ENCODE measurements at regions not wholly inside any gene's neighbourhood (a gene's known extent, or its start where the extent isn't known, plus 50 kb on each side); places are given as distances from the start of the nearest gene placed in this dataset.

DNA sequence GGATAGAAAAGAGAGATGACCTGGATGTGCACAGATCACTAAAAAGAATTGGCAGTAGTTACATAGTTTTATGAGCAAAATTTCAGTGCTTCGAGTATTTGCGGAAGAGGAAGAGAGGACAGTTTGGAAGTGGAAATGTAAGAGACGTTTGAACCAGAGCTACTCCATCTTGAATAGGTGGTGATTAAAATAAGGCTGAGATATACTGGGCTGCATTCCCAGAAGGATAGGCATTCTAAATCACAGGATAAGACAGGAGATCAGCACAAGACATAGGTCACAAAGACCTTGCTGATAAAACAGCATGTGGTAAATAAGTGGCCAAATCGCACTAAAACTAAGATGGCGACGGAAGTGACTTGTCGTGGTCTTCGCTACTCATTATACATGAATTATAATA lies 453.3 kb downstream of the COL11A1 start:
- Histone ChIP-seq H3K79me2 (ENCODE audit: low read length) (no peaks in the 10 kb centered on the region), H3K36me3 (replicated peaks; ENCODE audit: insufficient read depth, low read length) (no peaks in the 10 kb centered on the region), H3K9ac (ENCODE audit: low read length) (no peak overlapping the region), H3K4me3 (ENCODE audit: low read length) (no peak overlapping the region), H3K4me2 (ENCODE audit: low read depth, low read length) (no peak overlapping the region), H3K4me1 (ENCODE audit: low read length) (no peaks in the 10 kb centered on the region), H3K27me3 (replicated peaks; ENCODE audit: insufficient read depth, low read length) (no peaks in the 10 kb centered on the region), H2AFZ (ENCODE audit: low read length) (no peak overlapping the region), H3K9me2 (replicated peaks; ENCODE audit: insufficient read depth, low read length) (no peaks in the 10 kb centered on the region), H3F3A (ENCODE audit: insufficient read depth, low read length) (no peaks in the 10 kb centered on the region), H4K20me1 (ENCODE audit: insufficient read depth, low read length) (no peaks in the 10 kb centered on the region), H3K27ac (ENCODE audit: low read length) (no peak overlapping the region), H3K9me3 (replicated peaks; ENCODE audit: insufficient read depth, low read length) (no peaks in the 10 kb centered on the region)
- DNase-seq: no peak
- TF ChIP-seq, protein P1, sequence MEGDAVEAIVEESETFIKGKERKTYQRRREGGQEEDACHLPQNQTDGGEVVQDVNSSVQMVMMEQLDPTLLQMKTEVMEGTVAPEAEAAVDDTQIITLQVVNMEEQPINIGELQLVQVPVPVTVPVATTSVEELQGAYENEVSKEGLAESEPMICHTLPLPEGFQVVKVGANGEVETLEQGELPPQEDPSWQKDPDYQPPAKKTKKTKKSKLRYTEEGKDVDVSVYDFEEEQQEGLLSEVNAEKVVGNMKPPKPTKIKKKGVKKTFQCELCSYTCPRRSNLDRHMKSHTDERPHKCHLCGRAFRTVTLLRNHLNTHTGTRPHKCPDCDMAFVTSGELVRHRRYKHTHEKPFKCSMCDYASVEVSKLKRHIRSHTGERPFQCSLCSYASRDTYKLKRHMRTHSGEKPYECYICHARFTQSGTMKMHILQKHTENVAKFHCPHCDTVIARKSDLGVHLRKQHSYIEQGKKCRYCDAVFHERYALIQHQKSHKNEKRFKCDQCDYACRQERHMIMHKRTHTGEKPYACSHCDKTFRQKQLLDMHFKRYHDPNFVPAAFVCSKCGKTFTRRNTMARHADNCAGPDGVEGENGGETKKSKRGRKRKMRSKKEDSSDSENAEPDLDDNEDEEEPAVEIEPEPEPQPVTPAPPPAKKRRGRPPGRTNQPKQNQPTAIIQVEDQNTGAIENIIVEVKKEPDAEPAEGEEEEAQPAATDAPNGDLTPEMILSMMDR (IDR thresholded peaks at IDR 0.05; ENCODE audit: low read length): no peak
- TF ChIP-seq EZH2 (optimal IDR thresholded peaks at IDR 0.05; ENCODE audit: low read depth, low read length) (no peak), EZH2phosphoT487 (IDR thresholded peaks at IDR 0.05; ENCODE audit: low read length) (no peak)

DNA sequence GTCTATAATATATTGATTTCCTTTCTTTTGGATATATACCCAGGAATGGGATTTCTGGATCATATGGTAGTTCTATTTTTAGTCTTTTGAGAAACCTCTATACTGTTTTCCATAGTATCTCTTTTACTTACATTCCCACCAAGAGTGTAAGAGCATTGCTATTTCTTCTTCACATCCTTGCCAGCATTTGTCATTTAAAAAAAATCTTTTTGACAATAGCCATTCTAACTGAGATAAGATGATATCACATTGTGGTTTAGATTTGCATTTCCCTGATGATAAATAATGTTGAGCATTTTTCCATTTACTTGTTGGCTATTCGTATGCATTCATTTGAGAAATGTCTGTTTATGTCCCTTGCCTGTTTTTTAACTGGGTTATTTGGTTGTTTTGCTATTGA lies 467.4 kb downstream of the COL11A1 start:
- Histone ChIP-seq H3K4me1 (ENCODE audit: low read length) (no peaks in the 10 kb centered on the region), H3K4me2 (ENCODE audit: low read depth, low read length) (no peak overlapping the region), H3K27me3 (replicated peaks; ENCODE audit: insufficient read depth, low read length) (no peaks in the 10 kb centered on the region), H3F3A (ENCODE audit: insufficient read depth, low read length) (no peaks in the 10 kb centered on the region), H3K79me2 (ENCODE audit: low read length) (no peaks in the 10 kb centered on the region), H3K36me3 (replicated peaks; ENCODE audit: insufficient read depth, low read length) (no peaks in the 10 kb centered on the region), H2AFZ (ENCODE audit: low read length) (no peak overlapping the region), H3K9me2 (replicated peaks; ENCODE audit: insufficient read depth, low read length) (no peaks in the 10 kb centered on the region), H4K20me1 (ENCODE audit: insufficient read depth, low read length) (no peaks in the 10 kb centered on the region), H3K9ac (ENCODE audit: low read length) (no peak overlapping the region), H3K4me3 (ENCODE audit: low read length) (no peak overlapping the region), H3K9me3 (replicated peaks; ENCODE audit: insufficient read depth, low read length) (no peaks in the 10 kb centered on the region), H3K27ac (ENCODE audit: low read length) (no peak overlapping the region)
- no peak for DNase-seq
- TF ChIP-seq EZH2 (optimal IDR thresholded peaks at IDR 0.05; ENCODE audit: low read depth, low read length) (no peak), EZH2phosphoT487 (IDR thresholded peaks at IDR 0.05; ENCODE audit: low read length) (no peak)
- TF ChIP-seq, protein P1 (IDR thresholded peaks at IDR 0.05; ENCODE audit: low read length): no peak

DNA sequence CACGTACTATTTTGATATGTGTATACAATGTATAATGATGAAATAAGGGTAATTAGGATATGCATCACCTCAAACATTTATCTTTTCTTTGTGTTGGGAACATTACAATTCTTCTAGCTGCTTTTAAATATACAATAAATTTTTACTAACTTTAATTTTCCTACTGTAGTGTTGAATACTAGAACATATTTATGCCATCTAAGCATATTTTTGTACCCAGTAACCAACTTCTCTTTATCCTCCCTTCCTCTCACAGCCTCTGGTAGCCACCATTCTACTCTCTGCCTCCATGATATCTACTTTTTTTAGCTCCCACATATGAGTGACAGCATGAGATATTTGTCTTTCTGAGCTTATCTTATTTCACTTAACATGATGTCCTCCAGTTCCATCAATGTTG lies 468.0 kb downstream of the COL11A1 start:
- Histone ChIP-seq H3K9ac (ENCODE audit: low read length) (no peak overlapping the region), H3K4me3 (ENCODE audit: low read length) (no peak overlapping the region), H3K27ac (ENCODE audit: low read length) (no peak overlapping the region), H4K20me1 (ENCODE audit: insufficient read depth, low read length) (no peaks in the 10 kb centered on the region), H3K36me3 (replicated peaks; ENCODE audit: insufficient read depth, low read length) (no peaks in the 10 kb centered on the region), H3K9me3 (replicated peaks; ENCODE audit: insufficient read depth, low read length) (no peaks in the 10 kb centered on the region), H3F3A (ENCODE audit: insufficient read depth, low read length) (no peaks in the 10 kb centered on the region), H3K4me1 (ENCODE audit: low read length) (no peaks in the 10 kb centered on the region), H2AFZ (ENCODE audit: low read length) (no peak overlapping the region), H3K9me2 (replicated peaks; ENCODE audit: insufficient read depth, low read length) (no peaks in the 10 kb centered on the region), H3K79me2 (ENCODE audit: low read length) (no peaks in the 10 kb centered on the region), H3K27me3 (replicated peaks; ENCODE audit: insufficient read depth, low read length) (no peaks in the 10 kb centered on the region), H3K4me2 (ENCODE audit: low read depth, low read length) (no peak overlapping the region)
- TF ChIP-seq EZH2 (optimal IDR thresholded peaks at IDR 0.05; ENCODE audit: low read depth, low read length) (no peak), EZH2phosphoT487 (IDR thresholded peaks at IDR 0.05; ENCODE audit: low read length) (no peak)
- TF ChIP-seq, protein P1 (IDR thresholded peaks at IDR 0.05; ENCODE audit: low read length): no peak
- no peak for DNase-seq

Data from MM.1S (cell line).